GM12864 (cell line): ENCODE measurements at regions not wholly inside any gene's neighbourhood (a gene's known extent, or its start where the extent isn't known, plus 50 kb on each side); places are given as distances from the start of the nearest gene placed in this dataset.

Source experiments
- DNase-seq: peaks from one replicate; pipeline ENCODE4 v3.0.0-alpha.2; 2011; ENCODE audit warnings: low read depth
- H3K4me3 ChIP-seq: 2 replicates; pipeline ENCODE4 v1.5.1; 2011; ENCODE audit warnings: mild to moderate bottlenecking, low read depth, low read length, control low read depth
- CTCF ChIP-seq: IDR thresholded peaks from 2 replicates; pipeline ENCODE4 v1.5.1; 2011; ENCODE audit warnings: low read depth, mild to moderate bottlenecking, moderate library complexity, low read length, control low read depth, inconsistent platforms; ENCODE audit errors: missing control alignments

GRCh38 chr16:80024443-80024842, 423.9 kb upstream of the MAF start:
- TF ChIP-seq CTCF: no peak
- DNase-seq: no peak
- no peak overlapping the region for H3K4me3 ChIP-seq

- H3K4me3 ChIP-seq: no peak overlapping the region
- no peak for DNase-seq
- TF ChIP-seq CTCF: no peak
These were observed 423.3 kb upstream of the MAF start for GRCh38 chr16:80023865-80024264.

- no peak for DNase-seq
- no peak for TF ChIP-seq CTCF
- no peak overlapping the region for H3K4me3 ChIP-seq
These were observed 418.9 kb upstream of the MAF start for GRCh38 chr16:80019395-80019794.

- no peak for TF ChIP-seq CTCF
These were observed 417.9 kb upstream of the MAF start for GRCh38 chr16:80018466-80018865.

GRCh38 chr16:80016731-80017326, 416.3 kb upstream of the MAF start:
- no peak for DNase-seq
- TF ChIP-seq CTCF: no peak

More at GRCh38 chr16:80018466-80018865, 417.9 kb upstream of the MAF start:
- DNase-seq: no peak
- no peak overlapping the region for H3K4me3 ChIP-seq

GRCh38 chr16:80015566-80015965, 415.0 kb upstream of the MAF start:
- TF ChIP-seq CTCF: no peak
- H3K4me3 ChIP-seq: no peak overlapping the region
- DNase-seq: no peak

More at GRCh38 chr16:80016731-80017326, 416.3 kb upstream of the MAF start:
- H3K4me3 ChIP-seq: no peak overlapping the region

- no peak overlapping the region for H3K4me3 ChIP-seq
- no peak for TF ChIP-seq CTCF
These were observed 413.9 kb upstream of the MAF start for GRCh38 chr16:80014241-80014939.

More at GRCh38 chr16:80014241-80014939, 413.9 kb upstream of the MAF start:
- DNase-seq: no peak
